ENCODE measurements at regions not wholly inside any gene's neighbourhood (a gene's known extent, or its start where the extent isn't known, plus 50 kb on each side); places are given as distances from the start of the nearest gene placed in this dataset.
"Not testable (repeated sequence)": the region's sequence is repeated elsewhere in the genome, so short reads cannot be mapped to it uniquely, and the experiment has no call there.

DNA sequence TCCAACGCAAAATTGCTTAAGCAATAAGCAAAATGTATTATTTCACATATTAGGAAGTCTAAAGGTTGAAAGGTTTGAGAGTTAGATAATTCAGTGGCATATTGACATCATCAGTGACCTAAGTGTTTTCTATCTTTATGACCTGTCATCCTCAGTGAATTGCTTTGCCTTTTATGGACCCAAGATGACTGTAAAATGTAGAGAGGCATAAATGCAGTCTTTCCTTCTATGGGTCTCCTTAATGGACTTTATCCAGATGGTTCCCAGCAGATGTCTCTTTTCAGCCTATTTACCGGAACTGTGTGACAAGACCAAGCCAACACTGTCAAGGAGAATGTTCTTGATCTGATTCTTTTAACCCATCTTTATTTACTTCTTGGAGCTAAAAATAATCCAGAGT lies 615.8 kb downstream of the TTLL7 start:
- H3K4me3 ChIP-seq; H3K27me3 ChIP-seq; H3K9me3 ChIP-seq; DNase-seq; intact Hi-C loops (cut with DNase I); H3K4me1 ChIP-seq (ENCODE audit: insufficient read depth); H3K36me3 ChIP-seq; H3K27ac ChIP-seq: not testable (repeated sequence)
- 90 to 100% (median 100%) methylated on average over 1 to 2 of the region's 2 CpGs for WGBS, 3 donors

DNA sequence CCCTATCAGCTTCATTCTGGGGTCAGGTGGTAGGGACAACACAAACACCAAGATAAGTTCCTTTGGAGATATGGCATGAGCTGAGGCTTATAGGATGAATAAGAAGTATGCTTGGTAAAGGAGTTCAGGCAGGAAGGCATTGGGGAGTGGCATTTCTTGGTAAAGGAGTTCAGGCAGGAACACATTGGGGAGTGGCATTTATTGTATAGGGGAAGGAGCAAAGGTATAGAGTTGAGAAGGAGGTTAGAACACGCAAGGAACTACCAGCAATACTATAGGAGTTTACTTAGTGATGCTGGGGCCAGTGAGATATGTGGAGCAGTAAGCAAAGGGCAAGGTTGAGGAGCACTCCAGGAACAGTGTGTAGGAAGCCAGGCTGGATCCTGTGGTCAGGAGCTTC lies 625.9 kb downstream of the TTLL7 start:
- H3K4me3 ChIP-seq; DNase-seq; H3K9me3 ChIP-seq; H3K27me3 ChIP-seq; intact Hi-C loops (cut with DNase I); H3K27ac ChIP-seq; H3K4me1 ChIP-seq (ENCODE audit: insufficient read depth); H3K36me3 ChIP-seq: not testable (repeated sequence)
- 95 to 100% (median 97%) methylated on average over 1 of the region's 1 CpG for WGBS, 3 donors

DNA sequence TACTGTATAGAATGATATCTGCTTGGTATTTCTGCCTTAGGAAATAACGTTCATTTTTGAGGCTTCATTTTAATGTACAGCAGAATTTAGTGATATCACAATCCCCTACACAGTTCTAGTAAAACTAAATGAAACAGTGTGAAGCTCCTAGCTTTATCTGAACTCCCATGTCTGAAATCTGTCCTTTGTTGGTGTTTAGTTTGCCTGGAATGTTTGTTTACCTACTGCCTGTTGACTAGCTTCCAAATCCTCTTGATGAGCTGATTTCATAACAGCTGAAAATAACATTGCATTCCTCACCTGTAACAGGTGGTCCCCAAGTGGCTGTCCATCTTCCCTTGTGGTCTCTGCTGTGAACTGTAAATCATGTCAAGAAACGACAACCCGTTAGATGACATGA lies 629.1 kb downstream of the TTLL7 start:
- H3K36me3 ChIP-seq; intact Hi-C loops (cut with DNase I); H3K27ac ChIP-seq; H3K9me3 ChIP-seq; H3K4me3 ChIP-seq; H3K4me1 ChIP-seq (ENCODE audit: insufficient read depth); H3K27me3 ChIP-seq; DNase-seq: not testable (repeated sequence)
- WGBS, 3 donors, result 57 to 80% (median 64%) methylated on average over 3 of the region's 3 CpGs

DNA sequence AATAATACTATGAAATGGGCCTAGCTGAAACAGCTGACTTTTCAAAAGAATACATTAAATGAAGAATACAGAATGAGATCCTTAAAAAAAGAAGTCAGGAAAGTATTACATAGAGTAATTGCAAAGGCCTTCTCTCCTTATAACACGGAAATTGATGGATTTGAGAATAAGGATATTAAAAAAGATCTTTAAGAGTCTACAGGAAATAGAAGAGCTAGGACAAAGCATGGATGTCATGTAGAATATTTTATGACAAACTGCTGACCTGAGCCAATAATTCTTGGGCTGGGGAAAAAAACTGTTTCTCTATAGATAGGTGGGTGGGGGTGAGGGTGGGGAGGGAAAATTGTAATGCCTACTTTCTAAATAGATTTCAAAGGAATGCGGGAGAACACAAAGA lies 633.6 kb downstream of the TTLL7 start:
- intact Hi-C loops (cut with DNase I); H3K36me3 ChIP-seq; H3K27me3 ChIP-seq; H3K27ac ChIP-seq; DNase-seq; H3K4me1 ChIP-seq (ENCODE audit: insufficient read depth); H3K9me3 ChIP-seq; H3K4me3 ChIP-seq: not testable (repeated sequence)
- WGBS, 3 donors, result 92 to 94% (median 92%) methylated on average over 2 of the region's 2 CpGs

DNA sequence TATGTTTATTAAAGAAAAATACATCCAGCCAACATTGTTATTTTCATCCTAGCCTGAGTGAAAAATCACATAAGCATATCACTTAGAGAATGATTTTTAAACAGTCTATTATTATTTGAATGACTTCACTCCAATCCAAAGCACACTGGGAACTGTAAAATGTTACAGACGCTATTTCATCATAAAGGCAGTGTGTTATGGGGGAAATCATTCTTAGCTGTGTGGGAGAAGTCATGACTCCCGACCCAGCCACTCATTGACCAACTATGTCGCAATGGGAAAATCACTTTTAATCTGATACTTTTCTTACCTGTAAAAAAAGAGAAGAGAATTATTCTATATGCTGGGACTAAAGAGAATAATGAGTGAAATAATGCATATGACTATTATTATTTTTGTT lies 653.6 kb downstream of the TTLL7 start:
- H3K36me3 ChIP-seq; DNase-seq; H3K4me1 ChIP-seq (ENCODE audit: insufficient read depth); H3K4me3 ChIP-seq; H3K27ac ChIP-seq; intact Hi-C loops (cut with DNase I); H3K9me3 ChIP-seq; H3K27me3 ChIP-seq: not testable (repeated sequence)
- WGBS, 3 donors, result 82 to 94% (median 89%) methylated on average over 3 of the region's 3 CpGs

DNA sequence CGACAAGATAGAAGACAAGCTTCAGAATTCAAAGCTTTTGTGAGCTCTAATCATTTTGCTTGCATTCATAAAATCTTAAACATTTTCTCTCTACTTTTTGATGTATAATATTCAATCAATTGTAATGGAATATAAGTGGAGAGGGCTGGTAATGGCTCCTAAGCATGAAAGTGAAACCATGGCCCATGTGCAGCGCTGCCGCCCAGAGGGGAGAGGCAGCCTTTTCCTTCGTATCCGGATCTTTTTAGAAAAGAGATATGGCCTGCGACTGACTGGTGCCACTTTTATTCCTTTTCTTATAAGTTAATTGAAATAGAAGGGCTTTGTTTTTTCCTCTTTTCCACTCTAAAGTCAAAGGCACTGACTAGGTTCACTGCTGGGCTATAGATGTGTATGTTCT lies 655.2 kb downstream of the TTLL7 start:
- H3K27ac ChIP-seq, H3K9me3 ChIP-seq: not testable (repeated sequence)
- WGBS, 3 donors, result 55 to 76% (median 58%) methylated on average over 6 of the region's 6 CpGs

DNA sequence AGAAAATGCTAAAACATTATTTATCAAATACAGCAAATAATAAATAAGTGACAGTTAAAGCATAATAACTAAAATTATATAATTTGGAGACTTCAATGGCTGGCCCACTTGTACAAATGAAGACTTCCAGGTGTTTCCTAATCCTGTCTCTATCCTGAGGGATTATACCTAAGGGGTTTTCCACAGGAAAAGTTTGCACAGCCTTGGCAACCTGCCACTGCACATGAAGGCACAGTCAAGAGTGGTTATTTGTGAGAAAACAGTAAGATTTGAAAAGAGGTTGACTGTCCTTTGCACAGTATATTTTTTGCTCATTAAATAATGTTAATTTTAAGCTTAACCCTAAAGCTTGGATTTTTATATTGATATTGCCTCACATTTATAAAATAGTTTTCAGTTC lies 655.9 kb downstream of the TTLL7 start:
- peak in 2 of 5 donors; percentile 12 to 13 for DNase-seq
- H3K27ac ChIP-seq; H3K27me3 ChIP-seq; H3K9me3 ChIP-seq; H3K4me3 ChIP-seq; H3K36me3 ChIP-seq; intact Hi-C loops (cut with DNase I); H3K4me1 ChIP-seq (ENCODE audit: insufficient read depth): not testable (repeated sequence)

More for the DNA sequence above, 655.2 kb downstream of the TTLL7 start:
- intact Hi-C loops (cut with DNase I); H3K27me3 ChIP-seq; H3K36me3 ChIP-seq; H3K4me3 ChIP-seq; DNase-seq; H3K4me1 ChIP-seq (ENCODE audit: insufficient read depth): not testable (repeated sequence)

DNA sequence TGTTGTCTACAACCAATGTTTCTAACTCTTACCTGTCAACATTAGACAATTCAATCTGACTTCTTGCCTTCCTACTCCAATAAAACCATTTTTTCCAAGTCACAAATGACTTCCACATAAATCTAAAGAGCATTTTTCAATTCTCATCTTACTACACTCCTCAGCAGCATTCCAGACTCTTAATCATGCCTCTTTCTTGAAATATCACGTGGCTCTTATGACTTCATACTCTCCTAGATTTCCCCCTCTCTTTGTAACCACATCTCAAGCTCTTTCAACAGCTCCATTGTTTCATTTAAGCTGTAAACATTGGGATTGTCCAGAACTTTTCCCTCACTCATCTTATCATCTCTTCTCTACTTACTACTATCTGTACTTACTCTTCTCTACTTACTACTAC lies 666.6 kb downstream of the TTLL7 start:
- H3K4me1 ChIP-seq (ENCODE audit: insufficient read depth); H3K36me3 ChIP-seq; intact Hi-C loops (cut with DNase I); H3K4me3 ChIP-seq; H3K27ac ChIP-seq; H3K9me3 ChIP-seq; H3K27me3 ChIP-seq; DNase-seq: not testable (repeated sequence)
- 43 to 86% methylated on average over 1 of the region's 1 CpG; no CpG with 5 or more reads in 1 of the 3 donors for WGBS, 3 donors

DNA sequence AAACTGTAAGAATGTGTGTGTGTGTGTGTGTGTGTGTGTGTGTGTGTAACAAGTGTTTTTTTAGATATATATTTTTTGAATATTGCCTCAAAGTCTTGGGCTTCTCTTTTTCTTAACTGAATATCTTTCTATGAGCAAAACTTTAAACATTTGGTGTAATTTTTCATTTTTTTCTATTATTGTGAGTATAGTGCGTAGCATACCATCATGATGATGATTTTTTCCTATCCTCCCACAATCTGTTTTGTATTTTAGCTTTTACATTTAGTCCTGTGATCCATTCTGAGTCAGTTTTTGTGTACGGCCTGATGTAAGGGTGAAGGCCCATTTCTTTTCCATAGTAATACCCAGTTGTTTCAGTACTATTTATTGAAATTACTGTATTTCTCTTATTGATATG lies 680.6 kb downstream of the TTLL7 start:
- Histone ChIP-seq H3K4me3 (no peak overlapping the region), H3K27ac (no peak overlapping the region), H3K4me1 (ENCODE audit: insufficient read depth) (no peaks in the 10 kb centered on the region), H3K9me3 (no peaks in the 10 kb centered on the region), H3K27me3 (no peaks in the 10 kb centered on the region), H3K36me3 (no peaks in the 10 kb centered on the region)
- intact Hi-C loops (cut with DNase I), result no loop called here
- 97 to 99% (median 97%) methylated on average over 2 of the region's 2 CpGs for WGBS, 3 donors
- no peak for TF ChIP-seq EP300 (IDR thresholded peaks at IDR 0.05)
- DNase-seq, result no peak

DNA sequence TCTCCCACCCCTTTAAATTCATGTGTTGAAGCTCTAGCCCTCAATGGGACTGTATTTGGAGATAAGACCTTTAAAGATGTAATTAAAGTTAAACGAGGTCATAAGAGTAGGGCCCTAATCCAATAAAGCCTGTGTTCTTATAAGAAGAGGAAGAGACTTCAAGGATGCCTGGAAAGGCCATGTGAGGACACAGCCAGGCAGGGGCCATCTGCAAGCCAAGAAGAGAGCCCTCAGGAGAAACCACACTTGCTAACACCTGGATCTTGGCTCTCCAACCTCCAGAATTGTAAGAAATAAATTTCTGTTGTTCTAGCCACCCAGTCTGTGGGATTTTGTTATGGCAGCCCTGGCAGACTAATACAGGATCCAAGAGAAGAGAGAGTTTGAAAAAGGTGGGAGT lies 683.5 kb downstream of the TTLL7 start:
- H3K4me3 ChIP-seq; H3K27me3 ChIP-seq; DNase-seq; H3K27ac ChIP-seq; H3K36me3 ChIP-seq; intact Hi-C loops (cut with DNase I); H3K9me3 ChIP-seq; H3K4me1 ChIP-seq (ENCODE audit: insufficient read depth): not testable (repeated sequence)
- WGBS, 3 donors, result 52 to 62% (median 61%) methylated on average over 1 of the region's 1 CpG

DNA sequence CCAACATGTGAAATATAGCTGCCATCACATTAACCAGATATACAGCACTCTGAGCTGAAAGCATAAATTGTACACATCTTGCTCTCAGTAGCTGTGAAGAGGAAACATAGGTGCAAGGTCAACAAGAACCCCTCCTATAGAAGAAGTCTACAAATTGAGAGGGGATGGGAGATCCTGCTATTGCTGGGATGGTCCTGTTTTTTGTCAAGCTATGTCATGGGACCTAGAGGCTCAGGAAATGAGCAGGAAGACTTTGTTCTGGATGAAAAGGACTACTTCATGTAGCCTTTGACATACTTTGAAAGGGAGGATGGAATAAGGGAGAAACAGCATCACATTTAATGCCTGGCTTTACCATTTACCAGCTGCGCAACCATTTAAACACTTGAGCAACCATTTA lies 688.8 kb downstream of the TTLL7 start:
- DNase-seq; H3K9me3 ChIP-seq; H3K36me3 ChIP-seq; intact Hi-C loops (cut with DNase I); H3K4me3 ChIP-seq; H3K27me3 ChIP-seq; H3K27ac ChIP-seq; H3K4me1 ChIP-seq (ENCODE audit: insufficient read depth): not testable (repeated sequence)
- 94 to 100% (median 97%) methylated on average over 1 of the region's 1 CpG for WGBS, 3 donors

DNA sequence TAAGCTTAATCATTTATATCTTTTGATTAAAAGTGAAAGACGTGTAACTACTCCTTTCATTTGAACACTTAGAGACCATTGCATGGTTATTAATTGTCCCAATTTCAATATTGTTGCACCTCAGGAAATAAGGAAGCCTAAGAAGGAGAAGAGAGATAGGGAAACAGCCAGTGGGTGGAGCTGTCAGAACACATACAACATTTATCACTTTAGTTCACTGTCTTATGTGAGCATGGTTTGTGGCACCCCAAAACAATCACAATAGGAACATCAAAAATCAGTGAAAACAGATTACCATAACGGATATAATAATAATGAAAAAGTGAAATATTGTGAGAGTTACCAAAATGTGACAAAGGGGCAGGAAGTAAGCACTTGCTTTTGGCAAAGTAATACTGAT lies 689.9 kb downstream of the TTLL7 start:
- intact Hi-C loops (cut with DNase I); DNase-seq; H3K4me3 ChIP-seq; H3K9me3 ChIP-seq; H3K27me3 ChIP-seq; H3K27ac ChIP-seq; H3K36me3 ChIP-seq; H3K4me1 ChIP-seq (ENCODE audit: insufficient read depth): not testable (repeated sequence)
- WGBS, 3 donors, result 93 to 96% (median 96%) methylated on average over 2 of the region's 2 CpGs

DNA sequence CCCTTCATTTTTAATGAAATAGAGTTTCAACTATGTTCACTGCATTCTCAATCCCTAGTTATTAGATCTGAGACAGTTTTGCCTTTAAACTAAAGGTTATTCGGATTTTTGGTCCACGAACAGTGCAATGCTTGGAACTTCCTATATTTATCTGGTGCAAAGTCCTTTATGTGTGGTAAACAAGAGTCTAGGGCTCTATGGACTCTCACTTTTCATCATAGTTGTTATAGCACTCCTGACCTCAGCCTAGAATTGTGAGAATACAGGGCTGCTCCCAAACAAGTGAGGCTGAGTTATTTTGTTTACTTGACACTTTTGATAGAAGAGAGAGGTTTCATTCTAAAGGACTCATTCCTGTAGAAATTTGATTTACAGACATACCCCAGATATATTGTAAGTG lies 692.1 kb downstream of the TTLL7 start:
- intact Hi-C loops (cut with DNase I); H3K27ac ChIP-seq; DNase-seq; H3K36me3 ChIP-seq; H3K9me3 ChIP-seq; H3K27me3 ChIP-seq; H3K4me3 ChIP-seq; H3K4me1 ChIP-seq (ENCODE audit: insufficient read depth): not testable (repeated sequence)
- 62 to 93% (median 87%) methylated on average over 2 of the region's 2 CpGs for WGBS, 3 donors
